ENCODE measurements at regions not wholly inside any gene's neighbourhood (a gene's known extent, or its start where the extent isn't known, plus 50 kb on each side); places are given as distances from the start of the nearest gene placed in this dataset.
A peak's percentile ranks its signal among the peaks of the same experiment; 100 is the strongest.

DNA sequence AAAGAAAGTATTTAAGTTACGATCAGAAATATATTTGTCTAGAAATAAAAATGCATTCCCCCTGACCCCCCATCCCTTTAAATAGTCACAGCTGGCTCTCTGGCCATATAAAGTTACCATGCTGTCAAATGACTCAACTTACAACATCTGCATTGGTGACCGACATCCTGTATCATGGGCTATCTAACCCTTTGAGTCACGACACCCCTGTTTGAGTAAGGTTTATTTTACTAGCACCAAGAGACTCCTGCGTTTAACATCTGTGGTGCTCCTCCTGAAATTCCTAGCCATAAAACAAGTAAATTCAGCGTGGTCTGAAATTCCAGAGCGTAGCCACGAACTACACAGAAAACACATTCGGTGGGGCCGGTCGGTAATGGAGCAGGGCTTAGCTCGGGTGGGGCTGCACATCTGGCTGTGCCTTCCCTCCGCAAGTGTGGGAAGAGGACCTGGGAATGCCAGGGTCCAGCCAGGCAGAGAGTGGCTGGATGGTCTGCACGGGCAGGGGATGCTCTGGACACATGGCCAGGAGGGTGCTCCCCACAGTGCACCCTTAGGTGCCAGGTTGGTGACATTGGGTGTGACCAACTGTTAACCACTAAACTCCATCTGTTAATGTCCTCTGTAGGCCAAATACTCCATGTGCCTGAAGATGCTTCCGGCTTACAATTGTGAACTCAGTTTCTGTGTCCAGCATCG, 53.0 kb upstream of the CLDN14 start:
- no peak for ATAC-seq

DNA sequence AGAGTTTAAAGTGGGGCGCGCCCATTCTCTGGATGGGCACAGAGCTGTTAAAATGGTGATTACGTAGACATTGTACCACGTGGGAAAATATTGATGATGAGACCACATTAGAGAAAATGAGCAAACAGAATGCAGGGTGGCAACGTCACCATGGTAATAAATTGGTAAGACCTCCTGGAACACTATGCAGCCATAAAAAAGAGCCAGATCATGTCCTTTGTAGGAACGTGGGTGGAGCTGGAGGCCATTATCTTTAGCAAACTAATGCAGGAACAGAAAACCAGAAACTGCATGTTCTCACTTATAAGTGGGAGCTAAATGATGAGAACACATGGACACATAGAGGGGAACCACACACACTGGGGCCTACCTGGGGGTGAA, 53.5 kb upstream of the CLDN14 start:
- no peak for ATAC-seq

DNA sequence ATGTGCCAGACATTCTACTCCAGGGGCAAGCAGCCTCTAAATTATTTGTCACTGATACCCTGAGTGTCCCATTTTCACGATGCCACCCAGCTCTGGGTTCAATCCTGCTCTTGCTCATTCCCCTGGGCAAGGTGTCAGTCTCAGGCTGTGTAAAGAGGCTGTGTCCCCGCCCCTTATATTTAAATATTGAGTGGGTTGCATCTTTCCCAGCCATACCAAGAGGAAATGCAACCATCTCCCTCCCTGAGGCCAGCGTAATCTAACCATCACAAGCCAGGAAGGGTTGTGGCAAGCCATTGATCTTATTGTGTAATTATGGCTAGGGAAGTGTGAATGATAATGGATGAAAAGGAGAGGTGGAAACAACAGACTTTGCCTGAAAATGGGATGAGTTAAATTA, 54.7 kb upstream of the CLDN14 start:
- ATAC-seq: no peak

DNA sequence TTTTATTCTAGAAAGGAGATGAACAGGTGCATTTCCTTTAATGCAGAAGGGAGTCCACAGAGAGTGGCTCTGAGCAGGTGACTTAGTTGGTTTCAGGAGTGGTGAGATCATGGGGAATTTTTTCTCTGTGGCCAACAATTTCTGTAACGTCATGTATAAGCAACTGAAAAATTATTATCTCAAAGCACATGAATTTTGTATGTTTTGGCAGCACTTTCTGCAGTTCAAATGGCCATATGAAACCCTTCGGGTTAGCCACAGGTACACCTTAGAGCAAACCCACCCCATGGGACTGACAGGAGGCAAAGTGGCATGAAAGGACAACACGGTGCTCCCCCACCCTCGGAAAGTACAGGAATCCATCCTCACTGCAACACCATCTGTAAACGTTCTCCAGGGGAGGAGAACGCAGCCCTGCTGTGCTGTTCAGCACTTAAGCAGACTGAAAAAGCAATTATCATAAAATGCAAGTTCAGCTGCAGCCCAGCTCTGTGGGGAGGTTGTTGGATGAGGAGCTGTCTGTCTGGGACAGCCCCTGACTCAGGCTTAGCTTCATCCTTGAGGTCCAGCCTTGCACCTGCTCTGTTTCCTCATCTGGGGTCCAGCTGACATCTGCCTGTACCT, 55.8 kb upstream of the CLDN14 start:
- ATAC-seq: no peak

DNA sequence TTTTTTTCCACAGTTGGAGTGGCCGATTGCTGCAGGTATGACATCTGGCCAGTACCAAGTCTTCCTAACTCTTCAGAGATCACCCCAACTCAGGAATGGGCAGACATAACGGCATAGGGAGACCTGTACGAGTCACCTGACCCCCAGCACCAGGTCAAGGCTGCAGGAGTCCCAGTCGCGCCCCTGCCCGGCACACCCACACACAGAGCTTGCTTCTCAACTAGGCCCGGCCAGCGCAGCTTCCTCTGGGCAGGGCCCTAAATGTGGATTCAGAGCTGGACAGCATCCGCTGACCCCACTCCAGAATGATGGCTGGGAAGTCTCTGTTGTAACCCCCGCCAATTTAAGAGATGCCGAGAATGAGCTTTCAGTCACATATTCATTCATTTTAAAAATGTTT, 58.8 kb upstream of the CLDN14 start:
- ATAC-seq: no peak

DNA sequence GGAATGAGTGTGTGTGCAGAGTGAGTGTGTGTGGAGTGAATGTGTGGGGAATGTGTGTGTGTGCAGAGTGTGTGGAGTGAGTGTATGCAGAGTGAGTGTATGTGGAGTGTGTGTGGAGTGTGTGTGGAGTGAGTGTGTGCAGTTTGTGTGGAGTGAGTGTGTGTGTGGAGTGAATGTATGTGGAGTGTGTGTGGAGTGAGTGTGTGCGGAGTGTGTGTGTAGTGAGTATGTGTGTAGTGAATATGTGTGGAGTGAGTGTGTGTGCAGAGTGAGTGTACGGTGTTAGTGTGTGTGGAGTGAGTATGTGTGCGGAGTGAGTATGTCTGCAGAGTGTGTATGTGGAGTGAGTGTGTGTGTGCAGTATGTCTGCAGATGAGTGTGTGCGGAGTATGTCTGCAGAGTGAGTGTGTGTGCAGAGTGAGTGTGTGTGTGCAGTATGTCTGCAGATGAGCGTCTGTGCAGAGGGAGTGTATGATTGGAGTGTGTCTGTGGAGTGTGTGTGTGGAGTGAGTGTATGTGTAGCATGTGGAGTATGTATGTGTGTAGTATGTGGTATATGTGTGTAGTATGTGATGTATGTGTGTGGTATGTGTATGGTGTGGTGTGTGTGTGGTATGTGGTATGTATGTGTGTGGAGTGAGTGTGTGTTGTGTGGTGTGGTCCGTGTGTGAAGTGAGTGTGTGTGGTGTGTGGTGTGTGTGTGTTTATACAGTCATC, 59.7 kb upstream of the CLDN14 start:
- ATAC-seq: no peak

DNA sequence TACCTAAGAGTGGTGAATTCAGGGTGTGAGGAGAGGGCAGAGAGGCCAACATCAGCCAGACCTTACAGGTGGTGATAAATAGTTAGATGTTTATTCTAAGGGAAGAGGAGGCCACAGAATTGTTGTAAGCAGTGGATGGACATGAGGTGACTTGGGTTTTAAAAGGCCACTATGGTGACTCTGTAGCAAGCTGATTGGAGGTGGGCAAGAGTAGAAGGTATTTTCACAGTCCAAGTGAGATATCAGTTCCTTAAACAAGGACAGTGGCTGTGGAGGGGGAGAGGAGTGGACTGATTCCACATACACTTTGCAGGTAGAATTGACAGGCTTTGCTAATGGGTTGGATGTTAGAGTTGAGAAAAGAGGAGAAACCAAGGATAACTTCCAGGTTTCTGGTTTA, 60.8 kb upstream of the CLDN14 start:
- ATAC-seq: no peak

DNA sequence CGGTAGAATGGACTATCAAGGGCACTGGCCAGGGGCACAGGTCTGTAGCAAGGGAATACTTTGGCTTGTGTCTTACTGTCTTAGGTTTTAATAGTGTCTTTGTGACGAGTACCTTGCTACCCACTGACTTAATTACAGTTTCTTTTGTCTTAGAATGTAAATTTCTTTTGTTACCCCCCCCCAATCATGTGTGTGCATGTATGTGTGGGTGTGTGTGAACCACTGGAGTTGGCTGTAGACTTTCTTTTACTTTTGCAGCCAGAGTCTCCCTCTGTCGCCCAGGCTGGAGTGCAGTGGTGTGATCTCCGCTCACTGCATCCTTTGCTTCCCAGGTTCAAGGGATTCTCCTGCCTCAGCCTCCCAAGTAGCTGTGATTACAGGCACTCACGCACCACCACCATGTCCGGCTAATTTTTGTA, 61.8 kb upstream of the CLDN14 start:
- ATAC-seq: no peak

DNA sequence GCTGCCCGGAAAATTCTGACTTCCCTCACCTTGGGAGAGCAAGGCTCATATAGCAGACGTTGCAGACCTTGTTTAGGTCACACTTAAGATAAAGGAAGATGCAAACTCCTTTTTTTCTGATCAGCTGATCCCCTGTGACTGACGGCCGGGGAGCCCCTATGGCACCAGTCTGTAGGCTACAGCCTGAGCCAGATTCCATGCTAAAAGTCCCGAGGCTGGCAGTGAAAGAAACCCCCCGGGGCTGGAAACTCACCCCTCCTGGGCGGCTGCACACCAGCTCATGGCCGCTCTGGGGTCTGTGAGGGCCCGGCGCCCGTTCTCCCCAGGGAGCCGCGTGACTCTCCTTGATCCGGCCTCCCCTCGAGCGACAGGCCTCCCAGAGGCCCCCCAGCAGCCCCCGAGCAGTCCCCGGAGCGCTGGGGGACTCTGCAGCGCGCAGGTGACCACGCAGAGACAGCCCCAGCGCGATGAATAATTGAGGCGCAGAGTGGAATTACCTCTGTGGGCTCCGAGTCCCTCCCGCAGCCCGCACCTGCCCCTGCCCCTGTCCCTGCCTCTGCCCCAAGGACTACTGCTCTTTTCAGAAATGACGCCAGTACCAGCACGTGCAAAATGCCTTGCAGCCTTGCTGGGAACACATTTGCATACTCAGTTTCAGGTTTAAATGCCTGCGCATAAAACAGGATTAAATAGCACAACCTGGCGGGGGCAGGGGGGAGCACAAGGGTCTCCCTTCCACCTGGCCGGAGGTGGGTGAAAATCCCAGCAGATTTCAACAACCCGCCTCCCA, 62.6 kb upstream of the CLDN14 start:
- peak; percentile 13 for ATAC-seq

DNA sequence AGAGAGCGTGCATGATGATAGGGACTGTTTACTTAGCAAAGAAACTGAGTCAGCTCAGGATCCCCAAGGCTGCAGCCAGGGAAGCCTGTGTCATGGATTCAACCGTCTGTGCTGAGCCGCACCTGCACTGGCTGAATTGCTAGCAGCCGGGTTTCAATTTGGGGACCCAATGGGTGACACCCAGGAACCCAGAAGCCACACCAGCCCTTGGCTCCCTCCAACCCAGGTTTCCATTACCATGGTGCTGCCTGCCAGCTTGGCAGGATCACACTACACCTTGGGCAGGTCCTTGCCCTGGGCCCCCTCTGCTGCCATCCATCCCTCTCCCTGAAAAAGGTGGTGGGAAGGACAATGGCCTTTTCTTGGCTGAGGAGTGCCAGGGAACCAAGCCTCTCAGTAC, 64.0 kb upstream of the CLDN14 start:
- ATAC-seq: no peak

DNA sequence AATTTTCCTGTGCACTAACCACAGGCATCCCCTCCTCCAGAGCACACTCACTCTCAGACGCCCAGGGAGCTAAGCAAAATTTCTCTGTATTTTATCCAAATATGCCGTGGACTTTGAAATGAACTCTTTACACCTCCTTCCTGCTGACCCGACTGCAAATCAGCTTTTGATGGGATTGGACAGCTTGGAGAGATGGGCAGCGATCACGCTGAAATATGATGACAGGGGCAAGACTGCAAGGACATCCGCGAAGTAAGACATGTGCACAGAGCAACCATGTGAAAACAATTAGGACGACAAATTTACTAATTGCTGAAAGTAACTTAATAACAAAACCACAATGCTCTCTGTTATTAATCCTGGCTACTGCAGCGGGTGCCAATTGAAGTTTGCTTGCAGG, 64.6 kb upstream of the CLDN14 start:
- ATAC-seq: no peak

DNA sequence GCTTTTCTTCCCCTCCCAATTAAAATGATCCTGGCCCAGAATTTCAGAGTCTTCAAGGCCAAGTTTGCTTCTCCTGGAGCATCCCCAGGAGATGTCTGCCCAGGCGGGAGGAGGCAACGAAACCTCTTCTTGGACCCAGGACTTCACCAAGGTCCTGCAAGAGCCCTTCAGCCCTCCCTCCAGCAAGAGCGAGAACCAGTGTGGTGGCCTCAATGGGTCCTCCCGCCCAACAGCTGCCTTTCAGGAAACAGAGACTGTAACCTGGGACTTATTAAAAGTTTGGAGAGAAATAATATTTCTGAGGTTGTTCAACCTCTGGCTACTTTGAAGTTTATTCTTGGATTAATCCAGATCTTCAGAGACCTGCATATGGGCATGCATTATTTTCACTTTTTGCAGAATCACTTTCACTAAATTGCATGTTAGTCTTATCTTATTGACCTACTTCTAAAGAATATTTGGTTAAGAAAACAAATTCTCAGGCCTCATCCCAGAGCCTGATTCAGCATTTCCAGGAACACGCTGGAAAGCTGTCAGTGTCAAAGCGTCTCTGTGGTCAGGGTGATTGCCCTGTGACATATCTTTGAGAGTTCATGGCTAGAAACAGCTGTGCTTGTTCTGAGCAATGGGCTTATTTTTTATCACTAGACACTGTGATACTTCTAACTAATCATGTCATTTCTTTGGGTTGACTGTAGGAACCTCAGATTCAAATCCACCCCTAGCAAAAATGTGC, 66.0 kb upstream of the CLDN14 start:
- ATAC-seq: no peak

DNA sequence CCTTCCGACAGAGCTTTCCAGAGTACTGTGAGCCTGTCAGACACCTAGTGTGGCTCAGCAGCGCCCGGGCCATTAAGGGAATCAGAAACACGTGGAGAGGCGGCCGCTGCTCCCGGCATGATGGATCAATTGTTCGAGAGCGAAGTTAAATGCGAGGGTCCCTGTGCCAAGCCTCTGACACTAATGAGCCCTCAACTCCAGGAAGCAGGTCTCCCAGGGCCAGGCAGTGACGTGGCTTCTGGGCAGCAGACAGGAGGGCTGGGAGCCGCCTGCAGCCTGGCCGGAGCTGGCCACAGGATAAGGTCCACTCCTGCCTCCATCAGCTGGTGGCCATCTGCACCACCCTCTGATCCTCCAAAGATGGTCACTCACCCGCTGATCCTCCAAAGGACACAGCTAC, 67.5 kb upstream of the CLDN14 start:
- no peak for ATAC-seq

DNA sequence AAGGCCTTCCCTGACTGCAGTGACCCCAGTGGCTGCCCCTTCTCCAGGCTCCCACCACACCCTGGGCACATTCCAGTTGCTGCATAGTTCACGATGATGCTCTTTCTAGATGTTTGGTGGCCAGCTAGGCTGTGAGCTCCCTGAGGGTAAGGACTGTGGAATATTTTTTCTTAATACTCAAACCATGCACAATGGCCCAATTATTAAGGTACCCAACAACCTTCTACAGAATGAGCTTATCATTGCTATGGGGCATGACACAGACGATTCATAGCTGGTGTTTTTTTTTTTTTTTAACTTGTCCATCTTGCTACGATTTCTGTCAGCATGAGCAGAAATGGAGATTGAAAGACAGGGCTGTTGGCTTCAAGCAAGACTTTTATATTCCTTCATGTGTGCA, 68.9 kb upstream of the CLDN14 start:
- ATAC-seq: no peak

DNA sequence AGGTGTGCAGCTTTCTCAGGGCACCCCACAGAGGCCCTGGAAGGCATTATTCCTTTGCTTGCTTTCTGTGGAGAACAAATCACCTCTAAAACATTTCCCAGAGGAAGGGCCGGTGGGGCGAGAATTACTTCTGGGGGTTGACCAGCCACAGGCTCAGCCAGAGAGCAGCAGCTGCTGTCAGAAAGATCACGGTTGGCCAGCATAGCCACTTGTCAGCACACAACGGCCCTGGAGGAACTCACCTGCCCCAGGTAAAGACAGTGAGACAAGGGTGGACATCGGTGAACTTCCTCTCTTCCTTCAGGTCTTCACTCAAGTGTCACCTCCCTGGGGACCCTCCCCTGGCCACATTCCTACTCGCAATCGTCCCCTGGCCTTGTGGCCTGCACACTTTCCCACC, 69.5 kb upstream of the CLDN14 start:
- no peak for ATAC-seq

DNA sequence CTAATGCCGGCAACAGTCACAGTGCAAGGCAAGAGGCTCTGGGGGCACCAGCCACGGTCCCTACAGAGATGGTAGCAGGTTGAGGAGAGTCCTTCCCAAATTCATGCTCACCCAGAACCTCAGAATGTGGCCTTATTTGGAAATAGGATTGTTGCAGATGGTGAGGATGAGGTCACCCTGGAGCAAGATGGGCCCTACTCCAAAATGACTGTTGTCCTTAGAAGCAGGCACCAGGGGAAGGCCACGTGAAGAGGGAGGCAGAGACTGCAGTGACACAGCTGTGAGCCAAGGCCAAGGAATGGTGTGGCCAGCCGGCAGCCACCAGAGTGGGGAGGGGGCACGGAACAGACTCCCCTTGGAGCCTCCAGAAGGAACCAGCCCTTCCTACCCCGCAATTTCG, 70.8 kb upstream of the CLDN14 start:
- no peak for ATAC-seq

DNA sequence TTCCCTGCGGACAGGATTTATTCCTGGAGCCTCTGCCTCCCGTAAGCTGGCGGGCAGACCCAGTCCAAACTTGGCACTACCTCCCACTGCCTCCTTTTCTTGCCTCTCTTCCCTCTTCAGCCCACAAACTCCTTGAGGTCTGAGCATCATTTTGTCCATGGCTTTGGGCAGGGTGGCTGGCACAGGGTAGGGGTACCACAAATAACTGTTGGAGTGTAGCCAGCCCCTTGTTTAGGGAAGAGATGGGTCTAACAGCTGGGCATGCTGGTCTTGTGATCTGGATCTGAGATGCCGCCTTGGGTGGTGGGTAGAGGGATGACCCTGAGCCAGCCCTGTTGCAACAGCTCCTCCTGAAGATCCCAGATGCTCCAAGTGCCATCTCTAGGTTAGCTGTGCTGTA, 71.4 kb upstream of the CLDN14 start:
- ATAC-seq: no peak

DNA sequence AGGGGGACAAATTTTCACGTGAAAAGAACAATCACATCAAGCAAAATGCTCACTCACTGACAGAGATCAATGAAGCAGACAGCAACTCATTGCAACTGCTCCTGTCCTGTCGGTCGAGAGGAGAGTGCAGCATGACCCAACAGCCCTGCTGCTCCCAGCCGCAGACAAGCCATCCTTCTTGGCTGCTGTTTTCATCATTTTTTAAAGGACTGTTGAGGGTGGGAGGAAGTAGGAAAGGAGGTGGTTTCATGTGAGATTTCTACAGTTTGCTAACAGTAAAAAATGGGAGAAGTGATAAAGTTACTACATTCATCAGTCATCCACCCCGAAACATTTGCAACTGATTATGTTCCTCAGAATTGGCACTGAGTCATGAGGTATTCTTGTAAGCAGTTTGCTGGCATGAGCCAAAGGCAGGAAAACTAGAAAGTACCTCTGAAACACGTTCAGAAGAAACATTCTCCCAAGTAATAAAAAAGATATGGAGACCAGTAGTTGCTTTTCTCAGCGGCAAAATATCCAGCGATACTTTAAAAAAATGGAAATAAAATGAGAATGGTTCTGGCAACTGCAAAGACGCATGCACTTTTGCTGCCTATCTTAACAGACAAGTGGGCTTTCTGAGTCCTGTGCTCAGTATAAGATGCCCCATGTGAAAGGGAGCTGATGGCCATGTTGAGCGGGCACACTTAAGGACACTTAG, 72.0 kb upstream of the CLDN14 start:
- no peak for ATAC-seq

DNA sequence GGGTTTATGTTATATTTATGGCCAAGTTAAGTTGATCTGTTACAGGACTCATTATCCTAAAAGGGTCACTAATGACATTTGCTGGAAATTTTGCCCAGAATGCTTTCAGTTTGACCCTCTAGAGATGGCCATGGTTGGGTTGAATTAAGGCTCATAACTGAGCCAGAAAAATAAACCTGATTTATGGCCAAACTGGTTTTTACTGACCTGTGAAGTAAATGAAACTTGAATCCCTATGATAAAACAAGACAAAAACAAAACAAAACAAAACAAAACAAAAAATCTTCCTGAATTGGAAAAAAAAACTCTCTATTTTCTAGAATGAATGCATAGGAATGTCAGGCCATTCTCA, 72.5 kb upstream of the CLDN14 start:
- no peak for ATAC-seq

DNA sequence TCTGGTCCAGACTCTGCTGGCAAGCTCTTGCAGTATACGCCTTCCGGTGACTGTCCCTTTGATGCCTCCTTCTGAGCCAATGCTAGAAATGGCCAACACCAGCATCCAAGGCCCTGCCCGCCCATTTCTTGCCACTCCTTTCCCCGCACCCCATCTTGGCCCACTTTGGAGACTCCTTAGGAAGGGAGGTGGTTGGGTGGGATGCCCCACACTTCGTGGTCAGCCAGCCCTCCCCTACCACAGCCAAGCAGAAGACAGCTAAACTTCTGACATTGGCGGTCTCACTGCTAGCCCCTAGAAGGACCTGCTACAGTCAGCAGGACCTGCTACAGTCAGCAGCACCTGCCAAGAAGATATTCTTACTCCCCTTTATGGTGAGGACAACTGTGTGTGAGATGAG, 73.5 kb upstream of the CLDN14 start:
- no peak for ATAC-seq

DNA sequence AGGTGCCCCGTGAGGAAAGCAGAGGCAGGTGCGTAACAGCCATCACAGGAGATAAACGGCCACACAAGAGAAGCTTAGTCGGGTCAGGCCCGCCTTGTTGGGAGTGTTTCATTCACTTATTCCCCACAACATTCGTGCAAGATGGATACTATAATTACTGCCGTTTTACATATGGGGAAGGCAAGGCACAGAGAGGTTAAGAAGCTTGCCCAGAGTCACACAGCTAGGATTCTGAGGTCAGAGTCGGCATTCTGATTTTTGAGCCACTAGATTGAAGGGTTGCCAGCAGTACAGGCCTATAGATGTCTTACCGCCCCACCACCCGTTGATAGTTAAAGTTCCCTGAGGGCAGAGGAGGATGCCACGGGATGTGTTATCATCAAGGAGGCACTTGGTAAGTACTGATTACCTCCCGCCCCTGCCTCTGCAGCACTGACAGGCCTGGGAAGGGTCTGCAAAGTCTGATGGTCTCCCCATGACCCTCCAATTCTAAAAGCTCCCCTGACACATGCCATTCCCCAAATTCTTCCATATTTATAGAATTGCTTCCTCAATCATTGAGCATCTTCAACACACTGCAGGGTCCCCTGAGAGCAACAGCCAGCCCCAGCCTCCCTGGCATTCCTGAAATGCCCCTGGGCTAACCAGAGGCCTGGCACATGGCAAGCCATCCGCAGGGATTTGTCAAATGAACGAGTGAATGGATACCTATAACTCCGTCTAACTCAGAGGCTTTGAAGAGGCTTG, 74.7 kb upstream of the CLDN14 start:
- no peak for ATAC-seq

Data from esophagus mucosa (tissue), 1 donor.